H9 (cell line): ENCODE measurements at regions not wholly inside any gene's neighbourhood (a gene's known extent, or its start where the extent isn't known, plus 50 kb on each side); places are given as distances from the start of the nearest gene placed in this dataset.

Source experiments
- DNase-seq: peaks from one replicate; pipeline ENCODE4 v3.0.0-alpha.2; 2017
- H2AFZ ChIP-seq: one replicate; pipeline ENCODE4 v1.6.1; 2013; ENCODE audit warnings: mild to moderate bottlenecking, low read length, control low read depth, moderate library complexity
- H2AK5ac ChIP-seq: 2 replicates; pipeline ENCODE4 v1.6.1; 2013; ENCODE audit warnings: low read length, control low read depth, mixed read lengths; ENCODE audit not compliant: insufficient read length
- H2BK120ac ChIP-seq: one replicate; pipeline ENCODE4 v1.6.1; 2013; ENCODE audit warnings: low read depth, mild to moderate bottlenecking, low read length, control low read depth, inconsistent platforms; ENCODE audit not compliant: poor library complexity, severe bottlenecking
- H2BK12ac ChIP-seq: 2 replicates; pipeline ENCODE4 v1.6.1; 2013; ENCODE audit warnings: low read length, control low read depth, mixed read lengths, low read depth; ENCODE audit not compliant: insufficient read length
- H2BK15ac ChIP-seq: 2 replicates; pipeline ENCODE4 v1.6.1; 2013; ENCODE audit warnings: low read depth, low read length, control low read depth
- H2BK20ac ChIP-seq: one replicate; pipeline ENCODE4 v1.6.1; 2013; ENCODE audit warnings: low read depth, mild to moderate bottlenecking, low read length, control low read depth, inconsistent platforms; ENCODE audit not compliant: poor library complexity, severe bottlenecking
- H2BK5ac ChIP-seq: 2 replicates; pipeline ENCODE4 v1.6.1; 2013; ENCODE audit warnings: low read length, control low read depth, mixed read lengths; ENCODE audit not compliant: insufficient read length
- H3K14ac ChIP-seq: 2 replicates; pipeline ENCODE4 v1.6.1; 2013; ENCODE audit warnings: low read length, control low read depth; ENCODE audit not compliant: insufficient read depth
- H3K18ac ChIP-seq: 2 replicates; pipeline ENCODE4 v1.6.1; 2013; ENCODE audit warnings: low read depth, mild to moderate bottlenecking, mixed read lengths, low read length, control low read depth; ENCODE audit not compliant: insufficient read length
- H3K23ac ChIP-seq: 2 replicates; pipeline ENCODE4 v1.6.1; 2013; ENCODE audit warnings: low read length, control low read depth, mixed read lengths, low read depth; ENCODE audit not compliant: insufficient read length
- H3K23me2 ChIP-seq: 2 replicates; pipeline ENCODE4 v1.6.1; 2013; ENCODE audit warnings: low read depth, mild to moderate bottlenecking, mixed read lengths, low read length, control low read depth; ENCODE audit not compliant: insufficient read length, poor library complexity, severe bottlenecking
- H3K27ac ChIP-seq: 2 replicates; pipeline ENCODE4 v1.5.1; 2013; ENCODE audit warnings: low read length, control low read depth, mixed read lengths, low read depth; ENCODE audit not compliant: insufficient read length
- H3K27me3 ChIP-seq: 2 replicates; pipeline ENCODE4 v1.6.1; 2013; ENCODE audit warnings: low read length, control low read depth, inconsistent platforms; ENCODE audit not compliant: insufficient read depth
- H3K4ac ChIP-seq: 2 replicates; pipeline ENCODE4 v1.6.1; 2013; ENCODE audit warnings: low read depth, mild to moderate bottlenecking, control low read depth, inconsistent platforms, low read length, moderate library complexity
- H3K4me1 ChIP-seq: 2 replicates; pipeline ENCODE4 v1.6.1; 2013; ENCODE audit warnings: low read length, control low read depth, inconsistent platforms; ENCODE audit not compliant: insufficient read depth
- H3K4me2 ChIP-seq: 2 replicates; pipeline ENCODE4 v1.6.1; 2013; ENCODE audit warnings: low read length, control low read depth, mixed read lengths; ENCODE audit not compliant: insufficient read length, insufficient read depth
- H3K56ac ChIP-seq: 2 replicates; pipeline ENCODE4 v1.6.1; 2013; ENCODE audit warnings: low read depth, mild to moderate bottlenecking, mixed read lengths, low read length, control low read depth; ENCODE audit not compliant: insufficient read length
- H3K79me1 ChIP-seq: 2 replicates; pipeline ENCODE4 v1.6.1; 2013; ENCODE audit warnings: low read depth, mild to moderate bottlenecking, moderate library complexity, low read length, control low read depth, inconsistent platforms; ENCODE audit not compliant: insufficient read depth, poor library complexity, severe bottlenecking
- H3K79me2 ChIP-seq: 2 replicates; pipeline ENCODE4 v1.6.1; 2013; ENCODE audit warnings: low read length, control low read depth, inconsistent platforms; ENCODE audit not compliant: insufficient read depth
- H3K9ac ChIP-seq: 2 replicates; pipeline ENCODE4 v1.6.1; 2013; ENCODE audit warnings: low read length, control low read depth, mixed read lengths; ENCODE audit not compliant: insufficient read length; ENCODE audit errors: extremely low read depth
- H3K9me3 ChIP-seq: one replicate; pipeline ENCODE4 v1.6.1; 2013; ENCODE audit warnings: low read depth, low read length, inconsistent platforms; ENCODE audit not compliant: control insufficient read depth
- H3T11ph ChIP-seq: one replicate; pipeline ENCODE4 v1.6.1; 2013; ENCODE audit warnings: mild to moderate bottlenecking, low read length, control low read depth, inconsistent platforms
- H4K20me1 ChIP-seq: one replicate; pipeline ENCODE4 v1.6.1; 2013; ENCODE audit not compliant: control insufficient read depth, insufficient read length, insufficient read depth
- H4K5ac ChIP-seq: 2 replicates; pipeline ENCODE4 v1.6.1; 2013; ENCODE audit warnings: low read depth, mild to moderate bottlenecking, mixed read lengths, low read length, control low read depth; ENCODE audit not compliant: insufficient read length
- H4K8ac ChIP-seq: replicated peaks from 2 replicates; pipeline ENCODE4 v1.6.1; 2013; ENCODE audit warnings: low read length, control low read depth, mixed read lengths, low read depth; ENCODE audit not compliant: insufficient read length
- H4K91ac ChIP-seq: 2 replicates; pipeline ENCODE4 v1.6.1; 2013; ENCODE audit warnings: low read depth, mild to moderate bottlenecking, moderate library complexity, mixed read lengths, low read length, control low read depth; ENCODE audit not compliant: insufficient read length
- H3K27ac Mint-ChIP-seq, 3 experiments: 2 replicates in 2 of 3; 3 replicates in 1 of 3; pipeline ENCODE4 v1.8.0; 2020 to 2021; ENCODE audit warnings: mixed read lengths in 3 of 3, mild to moderate bottlenecking in 1 of 3, moderate library complexity in 1 of 3
- H3K27me3 Mint-ChIP-seq: 2 replicates; pipeline ENCODE4 v1.8.0; 2021; ENCODE audit warnings: low read depth, mild to moderate bottlenecking, moderate library complexity, mixed read lengths
- H3K36me3 Mint-ChIP-seq, 3 experiments: 2 replicates in 2 of 3; 3 replicates in 1 of 3; pipeline ENCODE4 v1.8.0; 2020 to 2021; ENCODE audit warnings: low read depth in 3 of 3, mixed read lengths in 3 of 3; ENCODE audit not compliant: insufficient read depth in 1 of 3
- H3K4me1 Mint-ChIP-seq, 2 experiments: 2 replicates each; pipeline ENCODE4 v1.8.0; 2020; ENCODE audit warnings: mixed read lengths in 2 of 2
- H3K4me3 Mint-ChIP-seq, 2 experiments: 2 replicates in 1 of 2; 3 replicates in 1 of 2; pipeline ENCODE4 v1.8.0; 2020 to 2021; ENCODE audit warnings: mild to moderate bottlenecking in 2 of 2, mixed read lengths in 2 of 2, moderate library complexity in 1 of 2
- H3K9me3 Mint-ChIP-seq, 2 experiments: 2 replicates in 1 of 2; 3 replicates in 1 of 2; pipeline ENCODE4 v1.8.0; 2020; ENCODE audit warnings: mild to moderate bottlenecking in 2 of 2, mixed read lengths in 2 of 2, moderate library complexity in 1 of 2
- CTCF ChIP-seq: fragments of 200-600 bp; sonication (generic); conservative IDR thresholded peaks from 3 replicates; pipeline ENCODE4 v1.8.0; 2021; ENCODE audit warnings: antibody characterized with exemption, mild to moderate bottlenecking
- WGBS: extraction: QIAGEN DNeasy Blood & Tissue Kit; methylation state at CpG from one replicate; pipeline ENCODE4 v1.1.7; 2013; ENCODE audit warnings: missing lambda C conversion rate, low lambda C conversion rate, mixed read lengths; ENCODE audit not compliant: insufficient read length; ENCODE audit errors: extremely low coverage; 5-methylcytosine and 5-hydroxymethylcytosine counted together

DNA sequence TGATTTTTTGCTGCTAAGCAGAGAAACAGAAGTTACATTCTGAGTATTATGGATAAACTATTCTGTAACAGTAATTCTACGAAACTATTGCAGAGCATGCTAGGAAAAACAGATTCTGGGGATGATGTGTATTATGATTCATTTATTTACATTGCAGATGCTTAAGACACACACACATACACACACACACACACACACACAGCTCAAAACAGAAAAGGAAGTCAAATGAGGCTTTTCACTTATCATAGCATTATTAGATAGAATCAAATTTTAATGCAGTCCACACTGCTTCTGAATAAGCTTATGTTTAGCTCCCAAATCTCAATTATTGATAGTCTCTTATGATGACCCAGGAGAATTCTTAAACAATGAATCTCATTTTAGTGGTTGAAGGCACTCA lies 307.2 kb downstream of the HGF start:
- H2BK15ac ChIP-seq = no peak overlapping the region
- no peak overlapping the region for H2BK120ac ChIP-seq
- no peak overlapping the region for H4K91ac ChIP-seq
- H2AFZ ChIP-seq = no peak overlapping the region
- H3K79me1 ChIP-seq = no peaks in the 10 kb centered on the region
- H2AK5ac ChIP-seq = no peak overlapping the region
- H3K9me3 Mint-ChIP-seq = no peaks in the 10 kb centered on the region; a peak in 1 of 5 replicates
- H3K9me3 ChIP-seq = no peaks in the 10 kb centered on the region
- H3K18ac ChIP-seq = no peak overlapping the region
- no peak overlapping the region for H3K9ac ChIP-seq
- no peak overlapping the region for H4K5ac ChIP-seq
- no peak overlapping the region for H3K23ac ChIP-seq
- no peak for TF ChIP-seq CTCF
- H3K4me3 Mint-ChIP-seq = no peak overlapping the region
- H4K20me1 ChIP-seq = no peaks in the 10 kb centered on the region
- no peaks in the 10 kb centered on the region for H3K4me1 Mint-ChIP-seq
- no peaks in the 10 kb centered on the region for H3K23me2 ChIP-seq
- no peak overlapping the region for H3T11ph ChIP-seq
- no peaks in the 10 kb centered on the region for H3K27me3 ChIP-seq
- no peak overlapping the region for H2BK12ac ChIP-seq
- no CpG with 5 or more reads among the region's 1 CpG for WGBS
- H3K4ac ChIP-seq = no peak overlapping the region
- no peaks in the 10 kb centered on the region for H3K79me2 ChIP-seq
- H3K14ac ChIP-seq = no peak overlapping the region
- no peak overlapping the region for H3K27ac ChIP-seq
- no peaks in the 10 kb centered on the region for H3K4me1 ChIP-seq
- H3K27me3 Mint-ChIP-seq = no peaks in the 10 kb centered on the region
- no peak overlapping the region for H2BK20ac ChIP-seq
- H2BK5ac ChIP-seq = no peak overlapping the region
- H3K4me2 ChIP-seq = no peak overlapping the region
- no peak overlapping the region for H3K56ac ChIP-seq
- no peak overlapping the region for H3K27ac Mint-ChIP-seq
- H4K8ac ChIP-seq = no peak overlapping the region
- DNase-seq = no peak
- no peaks in the 10 kb centered on the region for H3K36me3 Mint-ChIP-seq
